IMR-90 (cell line): ENCODE measurements at regions not wholly inside any gene's neighbourhood (a gene's known extent, or its start where the extent isn't known, plus 50 kb on each side); places are given as distances from the start of the nearest gene placed in this dataset.

Experiments
- CEBPB ChIP-seq: IDR thresholded peaks from 2 replicates; pipeline ENCODE4 v1.6.1; 2012; ENCODE audit warnings: low read depth, low read length, improper control_type of control experiment
- CTCF ChIP-seq: conservative IDR thresholded peaks from 2 replicates; pipeline ENCODE4 v1.5.1; 2012; ENCODE audit warnings: mild to moderate bottlenecking, low read depth, low read length, improper control_type of control experiment
- POLR2A ChIP-seq: IDR thresholded peaks from 2 replicates; pipeline ENCODE4 v1.6.1; 2012; ENCODE audit warnings: mild to moderate bottlenecking, low read depth, low read length
- TF ChIP-seq, protein P1 (sequence below): fragments of 150-350 bp; IDR thresholded peaks from 2 replicates; pipeline ENCODE4 v1.6.1; 2017; ENCODE audit warnings: mild to moderate bottlenecking, antibody characterized with exemption, low read length, low read depth

GRCh38 chr17:22707626-22708025 is 1015.3 kb downstream of the KCNJ18 start:
- TF ChIP-seq CTCF (no peak), CEBPB (no peak), POLR2A (no peak)
- TF ChIP-seq, protein P1, sequence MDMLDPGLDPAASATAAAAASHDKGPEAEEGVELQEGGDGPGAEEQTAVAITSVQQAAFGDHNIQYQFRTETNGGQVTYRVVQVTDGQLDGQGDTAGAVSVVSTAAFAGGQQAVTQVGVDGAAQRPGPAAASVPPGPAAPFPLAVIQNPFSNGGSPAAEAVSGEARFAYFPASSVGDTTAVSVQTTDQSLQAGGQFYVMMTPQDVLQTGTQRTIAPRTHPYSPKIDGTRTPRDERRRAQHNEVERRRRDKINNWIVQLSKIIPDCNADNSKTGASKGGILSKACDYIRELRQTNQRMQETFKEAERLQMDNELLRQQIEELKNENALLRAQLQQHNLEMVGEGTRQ, result no peak
